ENCODE measurements at regions not wholly inside any gene's neighbourhood (a gene's known extent, or its start where the extent isn't known, plus 50 kb on each side); places are given as distances from the start of the nearest gene placed in this dataset.

GRCh38 chr21:25383545-25383944 is 223.7 kb downstream of the MRPL39 start (continued):
- TF ChIP-seq RAD21 (IDR thresholded peaks at IDR 0.05 in 1 of 2, conservative IDR thresholded peaks at IDR 0.05 in 1 of 2; ENCODE audit: low read depth in 2 of 2, low read length in 2 of 2) (no peak), CHD1 (IDR thresholded peaks at IDR 0.05; ENCODE audit: low read depth, low read length) (no peak), BACH1 (IDR thresholded peaks at IDR 0.05; ENCODE audit: low read length) (no peak), SP4 (IDR thresholded peaks at IDR 0.05; ENCODE audit: low read length) (no peak), MAX (IDR thresholded peaks at IDR 0.05) (no peak)
- TF ChIP-seq, protein P1, sequence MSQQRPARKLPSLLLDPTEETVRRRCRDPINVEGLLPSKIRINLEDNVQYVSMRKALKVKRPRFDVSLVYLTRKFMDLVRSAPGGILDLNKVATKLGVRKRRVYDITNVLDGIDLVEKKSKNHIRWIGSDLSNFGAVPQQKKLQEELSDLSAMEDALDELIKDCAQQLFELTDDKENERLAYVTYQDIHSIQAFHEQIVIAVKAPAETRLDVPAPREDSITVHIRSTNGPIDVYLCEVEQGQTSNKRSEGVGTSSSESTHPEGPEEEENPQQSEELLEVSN (IDR thresholded peaks at IDR 0.05) = no peak
